ENCODE measurements at regions not wholly inside any gene's neighbourhood (a gene's known extent, or its start where the extent isn't known, plus 50 kb on each side); places are given as distances from the start of the nearest gene placed in this dataset.

GRCh38 chr13:31499274-31499673 lies 240.1 kb upstream of the RXFP2 start:
- no peak overlapping the region for H2AFZ ChIP-seq (ENCODE audit: low read length)
- no peak overlapping the region for H3K9ac ChIP-seq (ENCODE audit: low read length)
- no peaks in the 10 kb centered on the region for H3K4me1 ChIP-seq (ENCODE audit: insufficient read depth, low read length)
- no peaks in the 10 kb centered on the region for H3F3A ChIP-seq (ENCODE audit: low read length, unreplicated experiment)
- no peak overlapping the region for H3K4me3 ChIP-seq (ENCODE audit: low read length)
- no peaks in the 10 kb centered on the region for H3K9me2 ChIP-seq (replicated peaks; ENCODE audit: low read length)
- CTCF ChIA-PET = no interaction called here
- ATAC-seq (no peak), DNase-seq (no peak)
- H3K4me2 ChIP-seq (ENCODE audit: low read length) = no peak overlapping the region
- no peaks in the 10 kb centered on the region for H3K36me3 ChIP-seq (ENCODE audit: low read depth, low read length)
- no peaks in the 10 kb centered on the region for H3K27me3 ChIP-seq (ENCODE audit: low read length)
- no peak for TF ChIP-seq EZH2 (IDR thresholded peaks at IDR 0.05; ENCODE audit: low read length, unreplicated experiment)
- no peak for TF ChIP-seq EZH2phosphoT487 (IDR thresholded peaks at IDR 0.05; ENCODE audit: borderline replicate concordance, low read length)
- TF ChIP-seq CTCF (conservative IDR thresholded peaks at IDR 0.05; ENCODE audit: low read depth, low read length) = no peak
- BruUV-seq (replicated peaks) = no TSS peak
- H3K9me3 ChIP-seq (ENCODE audit: low read length) = no peaks in the 10 kb centered on the region
- POLR2A ChIA-PET (ENCODE audit: unreplicated experiment) = no interaction called here
- intact Hi-C loops (cut with micrococcal nuclease) = no loop called here
- no peaks in the 10 kb centered on the region for H4K20me1 ChIP-seq (ENCODE audit: low read length)
- no peaks in the 10 kb centered on the region for H3K79me2 ChIP-seq (ENCODE audit: low read length)
- H3K27ac ChIP-seq (ENCODE audit: low read length) = no peak overlapping the region

GRCh38 chr13:31503626-31504025 lies 235.7 kb upstream of the RXFP2 start:
- Histone ChIP-seq H3K9me3 (ENCODE audit: low read length) (no peaks in the 10 kb centered on the region), H3K36me3 (ENCODE audit: low read depth, low read length) (no peaks in the 10 kb centered on the region), H3K9ac (ENCODE audit: low read length) (no peak overlapping the region), H2AFZ (ENCODE audit: low read length) (no peak overlapping the region), H3K9me2 (replicated peaks; ENCODE audit: low read length) (no peaks in the 10 kb centered on the region), H3K4me2 (ENCODE audit: low read length) (no peak overlapping the region), H3F3A (ENCODE audit: low read length, unreplicated experiment) (no peaks in the 10 kb centered on the region), H3K4me3 (ENCODE audit: low read length) (no peak overlapping the region), H3K79me2 (ENCODE audit: low read length) (no peaks in the 10 kb centered on the region), H4K20me1 (ENCODE audit: low read length) (no peaks in the 10 kb centered on the region), H3K27me3 (ENCODE audit: low read length) (no peaks in the 10 kb centered on the region), H3K4me1 (ENCODE audit: insufficient read depth, low read length) (no peaks in the 10 kb centered on the region), H3K27ac (ENCODE audit: low read length) (no peak overlapping the region)
- ChIA-PET CTCF (no interaction called here), POLR2A (ENCODE audit: unreplicated experiment) (no interaction called here)
- ATAC-seq = no peak
- BruUV-seq (replicated peaks) = no TSS peak
- TF ChIP-seq EZH2phosphoT487 (IDR thresholded peaks at IDR 0.05; ENCODE audit: borderline replicate concordance, low read length) (no peak), CTCF (conservative IDR thresholded peaks at IDR 0.05; ENCODE audit: low read depth, low read length) (no peak), EZH2 (IDR thresholded peaks at IDR 0.05; ENCODE audit: low read length, unreplicated experiment) (no peak)
- intact Hi-C loops (cut with micrococcal nuclease) = no loop called here
- no peak for DNase-seq

- Histone ChIP-seq H2AFZ (ENCODE audit: low read length) (no peak overlapping the region), H3K79me2 (ENCODE audit: low read length) (no peaks in the 10 kb centered on the region), H4K20me1 (ENCODE audit: low read length) (no peaks in the 10 kb centered on the region), H3K9me3 (ENCODE audit: low read length) (no peaks in the 10 kb centered on the region), H3K4me2 (ENCODE audit: low read length) (no peak overlapping the region), H3K9me2 (replicated peaks; ENCODE audit: low read length) (no peaks in the 10 kb centered on the region), H3K4me1 (ENCODE audit: insufficient read depth, low read length) (no peaks in the 10 kb centered on the region), H3K9ac (ENCODE audit: low read length) (no peak overlapping the region), H3F3A (ENCODE audit: low read length, unreplicated experiment) (no peaks in the 10 kb centered on the region), H3K27ac (ENCODE audit: low read length) (no peak overlapping the region), H3K4me3 (ENCODE audit: low read length) (no peak overlapping the region), H3K27me3 (ENCODE audit: low read length) (no peaks in the 10 kb centered on the region), H3K36me3 (ENCODE audit: low read depth, low read length) (no peaks in the 10 kb centered on the region)
- ChIA-PET CTCF (no interaction called here), POLR2A (ENCODE audit: unreplicated experiment) (no interaction called here)
- TF ChIP-seq EZH2 (IDR thresholded peaks at IDR 0.05; ENCODE audit: low read length, unreplicated experiment) (no peak), EZH2phosphoT487 (IDR thresholded peaks at IDR 0.05; ENCODE audit: borderline replicate concordance, low read length) (no peak), CTCF (conservative IDR thresholded peaks at IDR 0.05; ENCODE audit: low read depth, low read length) (no peak)
- no peak for ATAC-seq
- no TSS peak for BruUV-seq (replicated peaks)
- intact Hi-C loops (cut with micrococcal nuclease) = no loop called here
- no peak for DNase-seq
These were observed 234.4 kb upstream of the RXFP2 start for GRCh38 chr13:31504918-31505317.
